Sigmoid colon (tissue), 6 donors: ENCODE measurements at regions not wholly inside any gene's neighbourhood (a gene's known extent, or its start where the extent isn't known, plus 50 kb on each side); places are given as distances from the start of the nearest gene placed in this dataset.
"Not testable (repeated sequence)": the region's sequence is repeated elsewhere in the genome, so short reads cannot be mapped to it uniquely, and the experiment has no call there.

Source experiments
- DNase-seq: peaks from one replicate; pipeline ENCODE4 v3.0.0-alpha.2; 2019
- H3K27ac ChIP-seq, 4 donors: fragments of 200-600 bp; sonication (generic); one replicate each; pipeline ENCODE4 v1.5.1; 2016 to 2019; ENCODE audit warnings: mild to moderate bottlenecking in 1 of 4
- H3K27me3 ChIP-seq, 3 donors: fragments of 200-600 bp; sonication (generic); one replicate each; pipeline ENCODE4 v1.5.1; 2019; ENCODE audit warnings: mild to moderate bottlenecking in 1 of 3
- H3K36me3 ChIP-seq, 4 donors: fragments of 200-600 bp; sonication (generic); one replicate each; pipeline ENCODE4 v1.5.1; 2016 to 2019
- H3K4me1 ChIP-seq, 4 donors: fragments of 200-600 bp; sonication (generic); one replicate each; pipeline ENCODE4 v1.5.1; 2017 to 2019
- H3K4me3 ChIP-seq, 4 donors: fragments of 200-600 bp; sonication (generic); one replicate each; pipeline ENCODE4 v1.5.1; 2017 to 2019; ENCODE audit warnings: mild to moderate bottlenecking in 2 of 4, moderate library complexity in 1 of 4
- H3K9me3 ChIP-seq, 4 donors: fragments of 200-600 bp in 3 of 4; sonication (generic) in 3 of 4; one replicate each; pipeline versions ENCODE4 v1.5.1 to v1.6.1; 2013 to 2019
- CTCF ChIP-seq, 4 experiments: fragments of 450-650 bp in 3 of 4; fragments of 200-600 bp in 1 of 4; IDR thresholded peaks; one replicate each; pipeline ENCODE4 v1.5.1; 2016 to 2019; ENCODE audit warnings: antibody characterized with exemption in 4 of 4, mild to moderate bottlenecking in 3 of 4, moderate library complexity in 2 of 4
- EP300 ChIP-seq, 4 donors: sonication (generic); formaldehyde crosslinking; IDR thresholded peaks; one replicate each; pipeline ENCODE4 v1.6.1; 2017; ENCODE audit warnings: antibody characterized with exemption in 4 of 4
- POLR2A ChIP-seq, 2 donors: fragments of 450-650 bp; IDR thresholded peaks; one replicate each; pipeline ENCODE4 v1.6.1; 2016; ENCODE audit warnings: antibody characterized with exemption in 2 of 2, mild to moderate bottlenecking in 2 of 2, moderate library complexity in 2 of 2
- POLR2AphosphoS5 ChIP-seq, 4 donors: sonication (generic); formaldehyde crosslinking; IDR thresholded peaks; one replicate each; pipeline ENCODE4 v1.6.1; 2017; ENCODE audit warnings: antibody characterized with exemption in 4 of 4
- WGBS, 2 donors: extraction: QIAGEN DNeasy Blood & Tissue Kit; methylation state at CpG; one replicate each; pipeline ENCODE4 v1.1.7; 2013; 5-methylcytosine and 5-hydroxymethylcytosine counted together
- intact Hi-C: fragments of 100-400 bp; cut with DNase I; formaldehyde crosslinking; loops from one replicate; pipeline ENCODE4 v1.15.1; 2023
- small RNA-seq, 3 donors: library from RNA; depleted of rRNA; stranded (forward); fragments of <200 nt; gene quantifications; one replicate each; pipeline ENCODE3, GENCODE V24; 2016
- donor health status: healthy with polysubstance abuse.
- donor health status: healthy.

GRCh38 chr20:47843886-47844567, 58.7 kb upstream of the SULF2 start:
- TF ChIP-seq POLR2AphosphoS5 (IDR thresholded peaks at IDR 0.05) = no peak
- TF ChIP-seq POLR2A (IDR thresholded peaks at IDR 0.05) = no peak
- TF ChIP-seq EP300 (IDR thresholded peaks at IDR 0.05) = no peak
- no peak for TF ChIP-seq CTCF (IDR thresholded peaks at IDR 0.05)
- 15 to 42% methylated on average over 2 of the region's 2 CpGs for WGBS, 2 donors
- DNase-seq = peak; percentile 17
- no peaks in the 10 kb centered on the region for H3K9me3 ChIP-seq
- no peaks in the 10 kb centered on the region for H3K36me3 ChIP-seq
- no peaks in the 10 kb centered on the region for H3K4me1 ChIP-seq
- no peak overlapping the region for H3K4me3 ChIP-seq
- H3K27ac ChIP-seq = no peak overlapping the region
- H3K27me3 ChIP-seq = peaks cover 0 to 3% (median 0%) of the 10 kb centered on the region in 3 donors
- intact Hi-C loops = no loop called here

GRCh38 chr20:47842950-47843349, 57.7 kb upstream of the SULF2 start:
- intact Hi-C loops, H3K4me3 ChIP-seq: not testable (repeated sequence)
- 38 to 71% methylated on average over 11 of the region's 11 CpGs for WGBS, 2 donors

GRCh38 chr20:47842004-47842403, 56.7 kb upstream of the SULF2 start:
- WGBS, 2 donors = 79 to 86% methylated on average over 12 of the region's 12 CpGs
- H3K27me3 ChIP-seq, intact Hi-C loops, H3K9me3 ChIP-seq, H3K36me3 ChIP-seq, H3K27ac ChIP-seq, DNase-seq, H3K4me1 ChIP-seq, H3K4me3 ChIP-seq: not testable (repeated sequence)

More at GRCh38 chr20:47842950-47843349, 57.7 kb upstream of the SULF2 start:
- not testable (repeated sequence) for H3K27ac ChIP-seq, H3K27me3 ChIP-seq, H3K4me1 ChIP-seq, H3K36me3 ChIP-seq, H3K9me3 ChIP-seq
- DNase-seq = peak; percentile 32

GRCh38 chr20:47836256-47836817, 51.1 kb upstream of the SULF2 start:
- H3K9me3 ChIP-seq, H3K36me3 ChIP-seq, H3K4me3 ChIP-seq, H3K27me3 ChIP-seq, H3K4me1 ChIP-seq, H3K27ac ChIP-seq, intact Hi-C loops: not testable (repeated sequence)
- WGBS, 2 donors = 74 to 91% methylated on average over 7 to 9 of the region's 11 CpGs
- peak; percentile 7 for DNase-seq

Small RNA genes in the stretch of these regions (small RNA-seq; reads per million reads assigned to genes)
- gene RNA5SP486 (0.36 to 1.1 (median 0.58) reads per million in 3 donors), gene RNU7-144P (0 reads per million in 3 donors), gene RNU7-92P (0 reads per million in 3 donors)
